Glomerular visceral epithelial cell (primary cell): ENCODE measurements at regions not wholly inside any gene's neighbourhood (a gene's known extent, or its start where the extent isn't known, plus 50 kb on each side); places are given as distances from the start of the nearest gene placed in this dataset.
A peak's percentile ranks its signal among the peaks of the same experiment; 100 is the strongest.
"Not testable (repeated sequence)": the region's sequence is repeated elsewhere in the genome, so short reads cannot be mapped to it uniquely, and the experiment has no call there.

ENCODE experiments used
- DNase-seq: peaks from one replicate; pipeline ENCODE4 v3.0.0-alpha.2; 2016; ENCODE audit errors: extremely low spot score

DNA sequence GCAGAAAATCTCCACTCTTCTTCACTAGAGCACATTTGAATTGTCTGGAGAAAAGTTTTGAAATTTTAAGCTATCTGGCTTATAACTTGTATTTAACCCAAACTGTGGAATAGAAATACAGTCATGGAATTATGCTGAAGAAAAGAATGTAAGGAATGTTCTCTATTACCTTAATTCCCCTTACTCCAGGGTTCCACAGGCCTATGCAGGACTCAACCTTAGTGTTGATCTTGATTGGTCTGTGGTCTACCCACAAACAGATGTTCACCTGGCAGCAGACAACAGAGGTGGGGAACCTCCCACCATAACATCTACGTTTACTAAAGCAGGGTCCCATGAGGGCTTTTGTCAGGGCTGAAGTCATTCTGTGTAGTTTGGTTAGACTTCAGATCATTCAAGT, 189.3 kb upstream of the GPRIN3 start:
- DNase-seq, result peak; percentile 18

DNA sequence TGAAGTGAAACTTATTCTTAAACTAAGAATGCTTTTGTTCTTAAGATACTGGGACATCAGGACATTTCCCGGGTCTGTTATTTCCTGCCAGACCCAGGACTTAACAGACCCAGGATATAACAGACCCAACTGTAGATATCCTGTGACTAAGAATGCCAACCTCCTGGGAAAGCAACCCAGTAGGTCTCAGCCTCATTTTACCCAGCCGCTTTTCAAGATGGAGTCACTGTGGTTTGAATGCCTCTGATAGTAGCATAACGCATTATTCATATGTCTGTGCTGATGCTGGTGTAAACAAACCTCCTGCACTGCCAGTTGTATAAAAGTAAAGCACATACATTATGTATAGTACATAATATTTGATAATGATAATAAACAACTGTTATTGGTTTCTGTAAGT, 185.8 kb upstream of the GPRIN3 start:
- no peak for DNase-seq

DNA sequence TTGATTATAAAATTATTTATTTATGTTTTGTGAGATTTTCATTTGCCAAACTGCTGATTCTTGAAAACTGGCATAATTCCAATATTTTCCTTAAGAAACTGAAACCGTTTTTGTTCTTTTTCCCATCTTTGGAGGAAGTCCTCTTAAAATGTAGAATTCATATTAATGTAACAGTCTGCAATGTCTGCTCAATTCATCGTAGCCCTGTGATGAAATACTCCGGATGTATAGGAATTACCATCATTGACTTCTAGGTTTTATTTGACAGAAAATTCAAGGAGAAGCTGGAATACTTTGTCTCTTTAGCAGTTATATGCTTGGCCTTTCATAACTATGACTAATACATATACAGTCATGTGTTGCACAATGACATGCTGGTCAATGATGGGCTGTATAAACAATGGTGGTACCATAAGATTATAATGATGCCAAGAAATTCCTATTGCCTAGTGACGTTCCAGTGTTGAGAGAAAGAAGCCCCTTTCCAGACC, 185.0 kb upstream of the GPRIN3 start:
- DNase-seq, result peak; percentile 14

DNA sequence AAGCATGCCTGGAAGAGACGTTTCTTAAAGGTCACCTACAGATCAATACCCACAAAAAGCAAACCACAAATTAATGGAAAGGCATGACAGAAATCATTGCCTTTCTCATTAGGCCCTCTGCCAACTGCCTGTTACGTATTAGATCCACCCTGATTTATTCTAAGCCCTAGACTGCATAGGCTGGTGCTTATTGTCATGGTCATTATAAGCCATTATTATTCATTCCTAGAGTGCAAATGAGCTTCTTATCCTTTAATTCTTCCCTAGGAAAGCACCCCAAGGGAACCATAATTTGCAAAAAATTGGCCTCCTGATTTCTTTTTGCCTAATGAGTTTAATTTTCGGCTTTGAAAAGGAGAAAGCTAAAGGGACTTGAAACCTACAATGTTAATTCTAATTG, 184.2 kb upstream of the GPRIN3 start:
- DNase-seq, result no peak

DNA sequence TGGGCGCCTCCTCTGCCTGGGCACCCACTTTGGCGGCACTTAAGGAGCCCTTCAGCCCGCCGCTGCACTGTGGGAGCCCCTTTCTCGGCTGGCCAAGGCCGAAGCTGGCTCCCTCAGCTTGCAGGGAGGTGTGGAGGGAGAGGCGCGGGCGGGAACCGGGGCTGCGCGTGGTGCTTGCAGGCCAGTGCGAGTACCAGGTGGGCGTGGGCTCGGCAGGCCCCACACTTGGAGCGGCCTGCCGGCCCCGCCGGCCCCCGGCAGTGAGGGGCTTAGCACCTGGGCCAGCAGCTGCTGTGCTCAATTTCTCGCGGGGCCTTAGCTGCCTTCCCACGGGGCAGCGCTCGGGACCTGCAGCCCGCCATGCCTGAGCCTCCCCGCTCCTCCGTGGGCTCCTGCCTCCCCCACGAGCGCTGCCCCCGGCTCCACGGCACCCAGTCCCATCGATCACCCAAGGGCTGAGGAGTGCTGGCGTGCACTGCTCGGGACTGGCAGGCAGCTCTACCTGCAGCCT, 182.4 kb upstream of the GPRIN3 start:
- DNase-seq, result not testable (repeated sequence)

DNA sequence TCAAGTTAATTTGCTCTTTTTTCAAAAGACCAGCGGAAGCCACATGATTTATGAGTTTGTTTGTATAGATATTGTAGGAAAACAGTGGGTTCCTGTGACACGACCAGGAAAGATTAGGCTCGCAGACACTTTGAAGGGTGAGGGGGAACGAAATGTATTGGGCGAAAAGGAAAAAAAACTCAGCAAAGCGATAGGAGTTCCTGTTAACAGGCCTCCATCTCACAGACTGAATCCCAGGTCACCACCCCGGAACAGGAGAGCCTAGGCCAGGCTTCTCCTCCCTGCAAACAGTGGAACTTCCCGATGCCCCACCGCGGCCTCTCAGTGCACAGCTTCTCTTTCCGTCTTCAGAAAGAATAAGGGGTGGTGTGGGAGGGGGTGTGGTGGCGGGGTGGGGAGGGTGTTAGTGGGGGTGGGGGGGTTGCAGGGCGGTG, 181.8 kb upstream of the GPRIN3 start:
- DNase-seq, result no peak

DNA sequence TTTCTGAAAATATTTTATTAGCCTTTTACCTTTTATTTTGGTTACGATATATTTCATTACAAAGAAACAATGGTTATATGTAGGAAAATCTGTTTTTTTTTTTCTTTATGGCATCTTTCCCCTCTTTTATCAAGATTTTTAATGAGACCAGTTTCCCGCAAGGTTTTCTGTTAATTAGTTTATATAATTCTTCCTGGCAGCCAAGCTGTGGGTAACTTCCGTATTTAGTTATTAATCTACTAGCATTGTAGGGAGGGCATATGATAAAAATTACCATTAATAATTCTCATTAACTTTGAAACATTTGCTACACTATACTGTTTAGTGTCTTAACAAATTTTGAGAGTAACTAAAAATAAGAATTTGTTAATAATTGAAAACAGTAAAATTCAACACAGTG, 181.1 kb upstream of the GPRIN3 start:
- no peak for DNase-seq

DNA sequence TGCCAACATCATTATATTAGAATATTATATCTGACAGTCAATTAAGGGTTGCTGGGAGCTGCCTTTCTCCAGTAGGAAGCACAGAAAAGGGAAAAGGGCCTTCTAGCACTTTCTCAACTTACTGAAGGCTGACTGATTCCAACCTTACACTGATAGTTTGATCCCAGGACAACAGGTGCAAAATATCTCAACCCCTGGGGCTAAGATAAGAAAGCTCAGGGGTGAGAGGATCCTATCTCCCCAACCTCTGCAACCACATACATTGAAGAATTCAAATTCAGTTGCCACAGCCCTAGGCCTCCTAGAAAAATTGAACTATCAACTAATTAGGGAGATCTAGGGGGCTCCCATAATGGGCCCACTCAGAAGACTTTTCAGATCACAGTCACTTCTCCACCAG, 179.1 kb upstream of the GPRIN3 start:
- DNase-seq, result no peak

DNA sequence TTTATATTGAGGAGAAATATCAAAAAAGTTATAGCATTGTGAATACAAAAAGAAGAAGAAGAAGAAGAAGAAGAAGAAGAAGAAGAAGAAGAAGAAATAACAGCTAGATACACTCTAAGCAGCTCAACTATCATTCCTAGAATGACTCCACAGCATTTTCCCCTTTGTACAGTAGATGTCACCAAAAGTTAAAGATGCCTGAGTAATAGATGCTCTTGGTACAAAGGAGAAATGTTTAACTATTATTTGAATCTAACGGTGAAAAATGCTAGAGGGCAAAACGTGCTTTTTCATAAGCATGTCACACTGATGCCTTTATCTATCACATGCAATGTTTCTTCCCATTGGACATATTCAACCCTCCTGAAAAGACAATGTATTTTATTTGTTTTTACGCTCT, 178.4 kb upstream of the GPRIN3 start:
- no peak for DNase-seq

DNA sequence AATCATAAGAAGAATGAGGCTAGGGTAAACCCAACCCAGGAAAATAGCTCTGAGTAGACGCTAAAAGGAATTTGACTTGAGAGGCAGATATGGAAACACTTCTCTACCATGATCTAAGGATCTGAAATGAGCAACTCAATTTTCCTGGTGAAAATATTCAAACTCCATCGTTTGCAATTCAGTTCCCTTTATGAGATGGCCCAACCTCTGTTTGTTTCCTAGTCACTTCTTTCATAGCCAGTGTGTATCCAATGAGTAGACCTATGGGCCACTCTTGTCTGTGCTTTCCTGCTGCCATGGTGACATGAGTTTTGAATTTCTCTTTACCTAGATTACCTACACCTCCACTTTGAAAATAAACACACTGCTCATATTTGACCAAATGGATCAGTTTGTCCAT, 176.2 kb upstream of the GPRIN3 start:
- DNase-seq, result no peak

DNA sequence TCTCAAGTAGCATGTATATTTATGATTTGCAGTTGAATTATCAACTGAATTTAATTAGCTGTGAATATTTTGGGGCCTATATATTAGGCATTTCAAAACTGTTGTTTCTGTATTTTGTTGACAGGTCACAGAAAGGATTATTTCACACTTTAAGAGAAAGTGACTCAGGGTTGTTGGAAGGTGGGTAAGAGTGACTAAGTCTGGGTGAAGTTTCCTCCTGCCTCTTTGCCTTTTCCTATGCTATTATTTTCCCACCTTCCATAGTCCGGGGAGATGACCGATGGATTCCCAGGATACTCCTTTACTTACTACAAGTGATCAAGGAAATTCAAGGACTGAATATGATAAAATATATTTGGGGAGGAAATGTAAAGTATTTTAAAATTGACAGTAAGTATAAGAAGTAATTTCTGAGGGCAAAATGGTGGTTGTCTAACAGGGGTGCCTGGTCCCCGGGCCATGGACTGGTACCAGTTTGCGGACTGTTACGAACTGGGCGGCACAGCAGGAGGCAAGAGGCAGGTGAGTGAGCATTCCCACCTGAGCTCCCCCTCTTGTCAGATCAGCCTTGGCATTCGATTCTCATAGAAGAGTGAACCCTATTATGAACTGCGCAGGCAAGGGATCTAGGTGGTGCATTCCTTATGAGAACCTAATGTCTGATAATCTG, 175.5 kb upstream of the GPRIN3 start:
- no peak for DNase-seq

DNA sequence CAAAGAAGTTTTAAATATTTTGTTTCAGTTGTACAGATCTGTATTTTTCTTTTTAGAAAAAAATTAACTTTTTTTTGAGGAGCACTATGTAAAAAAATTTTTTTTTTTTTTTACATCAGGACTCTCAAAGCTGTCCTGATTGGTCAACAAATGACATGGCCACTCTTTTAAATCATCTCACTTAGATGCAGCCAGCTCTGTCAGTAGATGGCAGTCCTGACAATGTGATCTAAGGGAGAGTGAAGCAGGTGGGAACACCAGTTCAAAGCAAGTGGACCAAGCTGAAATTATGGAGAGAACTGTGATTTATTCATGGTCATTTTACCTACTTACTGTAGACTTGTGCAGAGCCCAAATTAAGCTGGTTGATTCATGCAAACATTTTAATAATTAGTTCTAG, 174.7 kb upstream of the GPRIN3 start:
- DNase-seq, result peak; percentile 35

DNA sequence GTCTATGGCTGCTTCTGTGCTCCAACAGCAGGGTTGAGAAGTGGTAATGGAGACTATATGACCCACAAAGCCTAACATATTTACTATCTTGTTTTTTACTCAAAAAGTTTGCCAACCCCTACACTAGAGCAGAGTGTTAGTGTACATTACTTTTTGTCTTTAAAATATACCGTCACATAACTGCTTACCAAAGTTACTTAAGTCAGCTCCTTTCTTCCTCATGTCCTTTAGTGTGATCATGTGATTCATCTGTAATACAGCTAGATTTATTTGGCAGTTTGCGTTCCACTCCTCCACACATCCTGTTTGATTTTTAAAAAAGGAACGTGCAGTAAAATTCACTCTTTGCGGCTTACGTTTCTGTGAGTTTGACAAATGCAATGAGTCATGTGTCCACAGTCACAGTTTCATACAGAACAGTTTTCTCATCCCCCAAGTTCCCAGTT, 162.4 kb upstream of the GPRIN3 start:
- peak; percentile 66 for DNase-seq

DNA sequence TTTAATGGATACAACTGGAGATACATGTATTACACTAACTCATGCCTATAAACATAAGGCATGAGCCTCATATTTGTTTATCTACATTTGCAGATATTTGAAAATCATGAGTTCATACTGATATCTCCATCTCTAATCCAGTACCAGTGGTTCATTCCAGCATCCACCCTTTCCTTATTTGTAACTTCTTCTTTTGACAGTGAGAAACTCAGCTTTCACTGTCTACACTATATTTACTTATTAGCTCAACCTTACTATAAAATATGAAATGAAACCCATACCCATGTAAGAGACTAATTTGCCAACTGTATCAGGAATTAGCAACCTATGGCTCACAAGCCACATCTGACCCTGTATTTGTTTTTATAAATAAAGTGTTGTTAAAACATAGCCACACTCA, 161.9 kb upstream of the GPRIN3 start:
- DNase-seq, result no peak

DNA sequence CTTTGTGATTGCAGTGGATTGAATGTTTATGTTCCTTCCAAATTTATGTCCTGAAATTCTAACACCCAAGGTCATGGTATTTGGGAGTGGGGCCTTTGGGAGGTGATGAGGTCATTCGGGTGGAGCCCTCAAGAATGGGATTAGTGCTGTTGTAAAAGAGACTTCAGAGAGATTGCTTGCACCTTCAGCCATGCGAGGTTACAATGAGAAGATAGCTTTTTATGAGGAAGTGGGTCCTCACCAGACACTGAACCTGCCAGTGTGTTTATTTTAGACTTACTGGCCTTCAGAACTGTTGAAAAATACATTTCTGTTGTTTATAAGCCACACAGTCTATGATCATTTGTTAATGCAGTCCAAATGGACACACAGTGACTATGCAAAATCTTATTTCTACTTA, 161.0 kb upstream of the GPRIN3 start:
- DNase-seq, result no peak

DNA sequence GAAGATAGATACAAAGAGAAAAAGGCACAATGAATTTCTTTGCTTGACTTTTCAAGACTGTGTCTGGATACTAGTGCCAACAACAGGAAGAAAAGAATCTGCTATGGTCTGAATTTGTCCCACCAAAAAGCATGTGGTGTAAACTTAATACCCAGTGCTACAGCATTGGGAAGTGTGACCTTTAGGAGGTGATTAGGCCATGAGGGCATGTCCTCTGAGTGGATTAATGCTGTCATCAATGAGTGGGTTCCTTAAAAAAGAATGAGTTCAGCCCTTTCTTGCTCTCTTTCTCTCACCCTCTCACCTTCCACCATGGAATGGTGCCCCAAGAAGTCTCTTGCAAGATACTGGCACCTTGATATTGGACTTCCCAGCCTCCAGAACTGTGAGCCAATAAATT, 155.7 kb upstream of the GPRIN3 start:
- no peak for DNase-seq

DNA sequence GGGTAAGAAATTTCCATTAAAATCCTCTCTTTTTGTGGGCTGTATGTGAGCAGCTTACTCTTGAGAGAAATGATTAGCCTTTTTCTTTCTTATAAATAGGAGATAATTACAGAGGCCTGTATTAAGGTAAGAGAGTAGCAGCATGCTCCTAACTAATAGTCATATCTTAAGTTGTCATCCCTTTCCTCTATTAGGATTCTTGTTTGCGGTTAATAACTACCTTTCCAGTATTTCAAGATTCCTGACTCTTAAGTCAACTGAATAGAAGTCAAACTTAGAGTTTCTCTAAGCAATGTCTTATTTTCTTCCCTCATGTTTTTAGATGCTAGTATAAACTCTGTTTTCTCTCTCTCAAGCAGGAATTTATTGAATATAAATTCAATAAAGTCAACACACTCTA, 139.9 kb upstream of the GPRIN3 start:
- DNase-seq, result no peak

DNA sequence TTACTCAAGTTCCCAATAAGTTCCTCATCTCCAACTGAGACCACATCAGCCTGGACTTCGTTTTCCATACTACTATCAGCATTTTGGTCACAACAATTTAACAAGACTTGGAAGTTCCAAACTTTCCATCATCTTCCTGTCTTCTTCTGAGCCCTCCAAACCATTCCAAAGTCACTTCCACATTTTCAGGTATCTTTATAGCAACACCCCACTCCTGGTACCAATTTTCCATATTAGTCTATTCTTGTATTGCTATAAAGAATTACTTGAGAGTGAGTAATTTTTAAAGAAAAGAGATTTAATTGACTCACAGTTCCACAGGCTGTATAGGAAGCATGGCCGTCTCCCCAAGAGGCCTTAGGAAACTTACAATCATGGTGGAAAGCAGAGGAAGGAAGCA, 138.6 kb upstream of the GPRIN3 start:
- DNase-seq, result no peak

DNA sequence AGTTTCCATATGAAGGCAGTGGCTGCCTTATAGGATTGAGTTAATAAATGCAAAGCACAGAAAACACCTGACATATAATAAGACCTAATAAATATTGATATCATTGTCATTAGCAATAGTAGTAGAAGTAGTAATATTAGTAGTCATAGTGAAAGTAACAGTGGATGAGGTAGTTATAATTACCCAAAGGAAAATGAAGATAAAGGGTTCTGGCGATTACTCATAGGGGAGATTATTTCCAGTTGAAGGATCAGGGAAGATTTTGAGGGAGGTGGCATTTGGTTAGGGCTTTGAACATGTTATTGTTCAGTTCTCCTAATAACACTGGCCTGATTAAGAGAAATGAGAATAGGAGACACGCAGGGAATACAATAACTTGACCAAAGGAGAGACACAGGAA, 131.9 kb upstream of the GPRIN3 start:
- no peak for DNase-seq

DNA sequence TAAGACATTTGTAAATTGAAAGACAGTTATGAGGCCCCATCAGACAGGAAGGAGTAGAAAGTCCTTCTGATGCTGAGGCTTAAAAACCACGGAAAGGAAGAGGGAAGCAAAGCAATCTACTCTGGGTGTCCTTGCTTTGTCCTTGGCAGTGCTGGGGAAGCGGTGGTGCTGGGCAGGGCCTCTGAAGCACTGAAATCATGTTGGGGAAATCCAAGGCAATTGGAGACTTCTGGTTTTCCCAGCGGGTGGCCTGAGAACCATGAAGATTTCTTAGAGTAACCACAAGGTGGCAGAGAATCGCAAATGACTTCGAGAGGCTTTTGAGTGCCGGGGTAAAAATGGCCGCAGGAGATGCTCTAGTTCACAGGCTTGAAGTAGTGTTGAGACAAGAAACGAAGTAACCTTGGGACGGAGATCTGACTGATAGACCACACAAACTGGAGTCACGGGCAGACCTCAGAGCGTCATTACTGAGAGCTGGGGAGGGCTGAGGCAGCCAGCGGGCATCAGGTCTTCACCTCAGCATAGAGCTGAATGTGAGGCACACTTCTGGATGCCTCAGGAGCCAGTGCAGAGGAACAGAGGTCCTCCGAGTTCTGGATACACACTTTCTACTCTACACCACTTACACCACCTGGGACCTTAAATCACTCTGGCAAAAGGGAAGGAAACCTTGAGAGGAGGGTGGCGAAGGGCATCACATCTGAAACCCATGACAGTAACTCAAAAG, 130.7 kb upstream of the GPRIN3 start:
- DNase-seq, result peak; percentile 22

DNA sequence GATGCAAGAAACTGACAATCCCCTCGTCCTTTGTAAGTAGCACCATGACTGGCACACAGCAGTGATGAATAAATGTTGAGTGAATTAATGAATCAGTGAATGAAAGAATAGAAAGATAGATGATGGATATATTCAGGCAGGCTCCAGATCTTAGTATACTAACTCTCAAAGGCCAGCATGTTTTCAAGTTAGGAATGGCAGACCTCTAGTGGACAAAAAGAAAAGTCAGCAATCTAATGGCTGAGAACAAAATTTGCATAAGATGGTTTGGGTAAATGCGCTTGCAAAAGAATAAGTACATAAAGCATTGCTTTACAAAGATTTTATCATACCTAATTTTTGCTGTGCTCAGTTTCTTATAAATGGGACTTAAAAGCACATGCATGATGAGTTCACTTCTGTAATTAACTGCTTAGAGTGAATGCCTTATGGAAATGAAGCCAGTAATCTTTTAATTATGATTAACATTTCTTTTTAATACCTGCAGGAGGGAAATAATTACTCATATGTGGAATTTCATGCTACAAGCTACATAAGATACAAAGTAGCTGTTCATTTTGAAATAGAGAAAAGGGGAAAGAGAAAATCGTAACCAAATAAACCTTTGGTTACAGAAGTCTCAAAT, 126.9 kb upstream of the GPRIN3 start:
- peak; percentile 33 for DNase-seq

DNA sequence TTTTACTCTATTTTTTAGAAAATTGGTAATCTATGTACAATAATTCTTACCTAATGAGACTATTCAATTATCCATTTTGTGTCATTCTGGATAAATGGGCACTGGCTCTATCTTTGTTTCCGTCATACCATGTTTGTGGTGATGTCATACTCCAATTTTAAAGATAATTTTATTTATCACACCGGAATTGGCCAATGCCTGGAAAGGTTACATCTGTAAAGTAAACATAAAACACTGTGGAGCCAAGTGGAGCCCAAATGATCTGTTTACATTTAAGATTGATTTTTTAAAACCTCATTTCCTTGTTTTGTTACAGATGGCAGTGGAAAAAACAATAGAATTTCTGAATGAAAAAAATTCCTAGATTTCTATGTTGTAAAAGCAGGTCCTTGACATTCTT, 120.2 kb upstream of the GPRIN3 start:
- no peak for DNase-seq

DNA sequence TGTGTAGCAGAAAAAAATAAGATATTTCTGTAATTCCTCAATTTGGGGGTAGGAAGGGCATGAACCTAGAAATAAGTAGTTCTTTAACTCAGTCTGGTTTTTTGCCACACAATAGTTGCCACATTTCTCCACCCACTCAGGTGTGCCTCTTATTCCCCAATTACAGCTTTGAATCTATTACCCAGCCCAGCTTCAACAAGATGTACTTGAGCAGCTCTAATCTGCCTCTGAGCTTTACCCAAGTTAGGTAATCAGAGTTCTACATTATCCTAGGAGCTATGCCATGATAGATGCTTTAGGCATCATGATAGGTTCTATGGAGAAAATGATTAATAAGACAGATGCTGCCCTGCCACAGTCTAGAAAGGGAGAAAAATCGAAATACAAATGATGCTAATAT, 117.4 kb upstream of the GPRIN3 start:
- no peak for DNase-seq
